ENCODE measurements at regions not wholly inside any gene's neighbourhood (a gene's known extent, or its start where the extent isn't known, plus 50 kb on each side); places are given as distances from the start of the nearest gene placed in this dataset.

DNA sequence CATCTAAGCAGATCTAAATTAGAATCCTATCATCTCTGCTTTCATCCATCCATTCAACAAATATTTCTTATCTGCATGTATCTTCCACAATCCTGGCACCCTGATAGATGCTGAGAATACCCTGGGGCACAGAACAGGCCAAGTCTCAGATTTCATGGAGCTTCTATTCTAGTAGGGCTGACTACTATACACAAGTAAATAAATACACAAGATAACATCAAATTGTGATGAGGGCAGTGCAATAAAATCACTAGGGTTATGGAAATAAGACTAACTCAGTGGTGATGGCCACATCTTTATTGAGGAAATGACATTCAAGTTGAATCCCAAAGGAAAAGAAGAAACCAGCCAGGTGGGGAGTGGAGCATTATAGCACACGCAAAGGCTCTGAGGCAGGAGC lies 138.4 kb upstream of the GLRA1 start:
- TF ChIP-seq ZNF8 (CRISPR knock-in tag; IDR thresholded peaks at IDR 0.05) (no peak), PPARA (CRISPR knock-in tag; IDR thresholded peaks at IDR 0.05; ENCODE audit: borderline replicate concordance) (no peak), ESRRG (CRISPR knock-in tag; IDR thresholded peaks at IDR 0.05) (no peak), GLIS3 (CRISPR knock-in tag; IDR thresholded peaks at IDR 0.05) (no peak), ZNF70 (CRISPR knock-in tag; IDR thresholded peaks at IDR 0.05) (no peak), TCF4 (CRISPR knock-in tag; IDR thresholded peaks at IDR 0.05; ENCODE audit: borderline replicate concordance) (no peak), SNAI2 (CRISPR knock-in tag; IDR thresholded peaks at IDR 0.05) (no peak), BACH2 (CRISPR knock-in tag; IDR thresholded peaks at IDR 0.05; ENCODE audit: borderline replicate concordance) (no peak), OSR1 (CRISPR knock-in tag; IDR thresholded peaks at IDR 0.05) (no peak), ISL1 (CRISPR knock-in tag; IDR thresholded peaks at IDR 0.05) (no peak), TOX (CRISPR knock-in tag; IDR thresholded peaks at IDR 0.05; ENCODE audit: borderline replicate concordance) (no peak), ZNF565 (CRISPR knock-in tag; conservative IDR thresholded peaks at IDR 0.05; ENCODE audit: low read depth) (no peak), ZFP30 (CRISPR knock-in tag; IDR thresholded peaks at IDR 0.05) (no peak), ZFP3 (CRISPR knock-in tag; IDR thresholded peaks at IDR 0.05) (no peak), ZC3H10 (CRISPR knock-in tag; IDR thresholded peaks at IDR 0.05) (no peak)
- TF ChIP-seq, protein P1, sequence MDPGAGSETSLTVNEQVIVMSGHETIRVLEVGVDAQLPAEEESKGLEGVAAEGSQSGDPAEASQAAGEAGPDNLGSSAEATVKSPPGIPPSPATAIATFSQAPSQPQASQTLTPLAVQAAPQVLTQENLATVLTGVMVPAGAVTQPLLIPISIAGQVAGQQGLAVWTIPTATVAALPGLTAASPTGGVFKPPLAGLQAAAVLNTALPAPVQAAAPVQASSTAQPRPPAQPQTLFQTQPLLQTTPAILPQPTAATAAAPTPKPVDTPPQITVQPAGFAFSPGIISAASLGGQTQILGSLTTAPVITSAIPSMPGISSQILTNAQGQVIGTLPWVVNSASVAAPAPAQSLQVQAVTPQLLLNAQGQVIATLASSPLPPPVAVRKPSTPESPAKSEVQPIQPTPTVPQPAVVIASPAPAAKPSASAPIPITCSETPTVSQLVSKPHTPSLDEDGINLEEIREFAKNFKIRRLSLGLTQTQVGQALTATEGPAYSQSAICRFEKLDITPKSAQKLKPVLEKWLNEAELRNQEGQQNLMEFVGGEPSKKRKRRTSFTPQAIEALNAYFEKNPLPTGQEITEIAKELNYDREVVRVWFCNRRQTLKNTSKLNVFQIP (CRISPR knock-in tag; IDR thresholded peaks at IDR 0.05; ENCODE audit: borderline replicate concordance, low read depth), result no peak
- TF ChIP-seq, protein P2, sequence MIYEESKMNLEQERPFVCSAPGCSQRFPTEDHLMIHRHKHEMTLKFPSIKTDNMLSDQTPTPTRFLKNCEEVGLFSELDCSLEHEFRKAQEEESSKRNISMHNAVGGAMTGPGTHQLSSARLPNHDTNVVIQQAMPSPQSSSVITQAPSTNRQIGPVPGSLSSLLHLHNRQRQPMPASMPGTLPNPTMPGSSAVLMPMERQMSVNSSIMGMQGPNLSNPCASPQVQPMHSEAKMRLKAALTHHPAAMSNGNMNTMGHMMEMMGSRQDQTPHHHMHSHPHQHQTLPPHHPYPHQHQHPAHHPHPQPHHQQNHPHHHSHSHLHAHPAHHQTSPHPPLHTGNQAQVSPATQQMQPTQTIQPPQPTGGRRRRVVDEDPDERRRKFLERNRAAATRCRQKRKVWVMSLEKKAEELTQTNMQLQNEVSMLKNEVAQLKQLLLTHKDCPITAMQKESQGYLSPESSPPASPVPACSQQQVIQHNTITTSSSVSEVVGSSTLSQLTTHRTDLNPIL (CRISPR knock-in tag; IDR thresholded peaks at IDR 0.05; ENCODE audit: low read depth), result no peak
- TF ChIP-seq, protein P3, sequence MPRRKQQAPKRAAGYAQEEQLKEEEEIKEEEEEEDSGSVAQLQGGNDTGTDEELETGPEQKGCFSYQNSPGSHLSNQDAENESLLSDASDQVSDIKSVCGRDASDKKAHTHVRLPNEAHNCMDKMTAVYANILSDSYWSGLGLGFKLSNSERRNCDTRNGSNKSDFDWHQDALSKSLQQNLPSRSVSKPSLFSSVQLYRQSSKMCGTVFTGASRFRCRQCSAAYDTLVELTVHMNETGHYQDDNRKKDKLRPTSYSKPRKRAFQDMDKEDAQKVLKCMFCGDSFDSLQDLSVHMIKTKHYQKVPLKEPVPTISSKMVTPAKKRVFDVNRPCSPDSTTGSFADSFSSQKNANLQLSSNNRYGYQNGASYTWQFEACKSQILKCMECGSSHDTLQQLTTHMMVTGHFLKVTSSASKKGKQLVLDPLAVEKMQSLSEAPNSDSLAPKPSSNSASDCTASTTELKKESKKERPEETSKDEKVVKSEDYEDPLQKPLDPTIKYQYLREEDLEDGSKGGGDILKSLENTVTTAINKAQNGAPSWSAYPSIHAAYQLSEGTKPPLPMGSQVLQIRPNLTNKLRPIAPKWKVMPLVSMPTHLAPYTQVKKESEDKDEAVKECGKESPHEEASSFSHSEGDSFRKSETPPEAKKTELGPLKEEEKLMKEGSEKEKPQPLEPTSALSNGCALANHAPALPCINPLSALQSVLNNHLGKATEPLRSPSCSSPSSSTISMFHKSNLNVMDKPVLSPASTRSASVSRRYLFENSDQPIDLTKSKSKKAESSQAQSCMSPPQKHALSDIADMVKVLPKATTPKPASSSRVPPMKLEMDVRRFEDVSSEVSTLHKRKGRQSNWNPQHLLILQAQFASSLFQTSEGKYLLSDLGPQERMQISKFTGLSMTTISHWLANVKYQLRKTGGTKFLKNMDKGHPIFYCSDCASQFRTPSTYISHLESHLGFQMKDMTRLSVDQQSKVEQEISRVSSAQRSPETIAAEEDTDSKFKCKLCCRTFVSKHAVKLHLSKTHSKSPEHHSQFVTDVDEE (CRISPR knock-in tag; IDR thresholded peaks at IDR 0.05), result no peak
- TF ChIP-seq, protein P4, sequence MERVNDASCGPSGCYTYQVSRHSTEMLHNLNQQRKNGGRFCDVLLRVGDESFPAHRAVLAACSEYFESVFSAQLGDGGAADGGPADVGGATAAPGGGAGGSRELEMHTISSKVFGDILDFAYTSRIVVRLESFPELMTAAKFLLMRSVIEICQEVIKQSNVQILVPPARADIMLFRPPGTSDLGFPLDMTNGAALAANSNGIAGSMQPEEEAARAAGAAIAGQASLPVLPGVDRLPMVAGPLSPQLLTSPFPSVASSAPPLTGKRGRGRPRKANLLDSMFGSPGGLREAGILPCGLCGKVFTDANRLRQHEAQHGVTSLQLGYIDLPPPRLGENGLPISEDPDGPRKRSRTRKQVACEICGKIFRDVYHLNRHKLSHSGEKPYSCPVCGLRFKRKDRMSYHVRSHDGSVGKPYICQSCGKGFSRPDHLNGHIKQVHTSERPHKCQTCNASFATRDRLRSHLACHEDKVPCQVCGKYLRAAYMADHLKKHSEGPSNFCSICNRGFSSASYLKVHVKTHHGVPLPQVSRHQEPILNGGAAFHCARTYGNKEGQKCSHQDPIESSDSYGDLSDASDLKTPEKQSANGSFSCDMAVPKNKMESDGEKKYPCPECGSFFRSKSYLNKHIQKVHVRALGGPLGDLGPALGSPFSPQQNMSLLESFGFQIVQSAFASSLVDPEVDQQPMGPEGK (CRISPR knock-in tag; IDR thresholded peaks at IDR 0.05; ENCODE audit: borderline replicate concordance), result no peak
- no peak for ATAC-seq

DNA sequence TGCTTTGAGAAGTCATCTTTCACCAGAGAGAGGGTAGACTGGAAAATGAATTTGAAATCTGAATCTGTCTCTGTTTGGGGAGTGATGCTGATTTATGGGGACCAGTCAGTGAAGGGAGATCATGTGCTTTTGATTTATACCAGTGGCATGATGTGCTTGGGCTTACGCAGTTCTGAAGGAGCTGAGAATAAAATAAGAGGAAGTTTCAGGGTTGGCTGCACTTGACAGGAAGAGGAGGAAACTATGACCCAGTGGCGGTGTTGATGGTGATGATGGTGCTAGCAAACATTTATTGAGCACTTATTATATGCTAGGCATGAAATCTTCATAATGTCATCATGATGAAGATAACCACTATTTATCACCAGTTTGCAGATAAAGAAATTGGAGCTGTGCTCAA lies 136.4 kb upstream of the GLRA1 start:
- ATAC-seq, result no peak
- TF ChIP-seq, protein P1 (CRISPR knock-in tag; IDR thresholded peaks at IDR 0.05; ENCODE audit: borderline replicate concordance, low read depth), result no peak
- no peak for TF ChIP-seq ZNF70 (CRISPR knock-in tag; IDR thresholded peaks at IDR 0.05)
- TF ChIP-seq ZFP3 (CRISPR knock-in tag; IDR thresholded peaks at IDR 0.05), result no peak
- TF ChIP-seq BACH2 (CRISPR knock-in tag; IDR thresholded peaks at IDR 0.05; ENCODE audit: borderline replicate concordance), result no peak
- TF ChIP-seq ARNTL (CRISPR knock-in tag; IDR thresholded peaks at IDR 0.05; ENCODE audit: borderline replicate concordance, low read depth), result no peak
- TF ChIP-seq TOX (CRISPR knock-in tag; IDR thresholded peaks at IDR 0.05; ENCODE audit: borderline replicate concordance), result no peak
- TF ChIP-seq, protein P2 (CRISPR knock-in tag; IDR thresholded peaks at IDR 0.05; ENCODE audit: low read depth), result no peak
- no peak for TF ChIP-seq TCF4 (CRISPR knock-in tag; IDR thresholded peaks at IDR 0.05; ENCODE audit: borderline replicate concordance)
- no peak for TF ChIP-seq SNAI2 (CRISPR knock-in tag; IDR thresholded peaks at IDR 0.05)
- TF ChIP-seq ZC3H10 (CRISPR knock-in tag; IDR thresholded peaks at IDR 0.05), result no peak
- TF ChIP-seq ZNF565 (CRISPR knock-in tag; conservative IDR thresholded peaks at IDR 0.05; ENCODE audit: low read depth), result no peak
- TF ChIP-seq PPARA (CRISPR knock-in tag; IDR thresholded peaks at IDR 0.05; ENCODE audit: borderline replicate concordance), result no peak
